Erythroblast (primary cell): ENCODE measurements at regions not wholly inside any gene's neighbourhood (a gene's known extent, or its start where the extent isn't known, plus 50 kb on each side); places are given as distances from the start of the nearest gene placed in this dataset.

ENCODE experiments used
- GATA1 ChIP-seq: IDR thresholded peaks from 2 replicates; pipeline ENCODE4 v1.6.1; 2011; ENCODE audit warnings: low read depth, mild to moderate bottlenecking, control low read depth, low read length, moderate library complexity
- POLR2A ChIP-seq: IDR thresholded peaks from 2 replicates; pipeline ENCODE4 v1.6.1; 2011; ENCODE audit warnings: mild to moderate bottlenecking, low read length

DNA sequence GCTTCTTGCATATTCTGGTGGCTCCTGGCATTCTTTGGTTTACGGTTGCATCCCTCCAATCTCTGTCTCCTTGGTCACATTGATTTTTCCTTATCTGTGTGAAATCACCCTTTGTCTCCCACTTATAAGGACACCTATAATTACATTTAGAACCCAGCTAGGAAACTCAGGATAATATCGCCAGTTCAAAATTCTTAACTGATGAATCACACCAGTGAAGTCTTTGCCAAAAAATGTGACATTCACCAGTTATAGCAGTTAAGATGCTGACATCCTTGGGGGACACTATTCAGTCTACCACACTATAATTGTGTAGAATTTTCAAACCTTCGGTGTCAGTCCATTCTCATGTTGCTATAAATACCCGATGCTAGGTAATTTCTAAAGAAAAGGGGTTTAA, 320.2 kb downstream of the TMX3 start:
- no peak for TF ChIP-seq POLR2A
- TF ChIP-seq GATA1: no peak
